Ascending aorta (tissue), 2 donors: ENCODE measurements at regions not wholly inside any gene's neighbourhood (a gene's known extent, or its start where the extent isn't known, plus 50 kb on each side); places are given as distances from the start of the nearest gene placed in this dataset.

ENCODE experiments used
- DNase-seq, 2 donors: peaks; one replicate each; pipeline ENCODE4 v3.0.0-alpha.2; 2019; ENCODE audit warnings: low spot score in 2 of 2
- H3K27ac ChIP-seq, 2 donors: fragments of 200-600 bp; sonication (generic); one replicate each; pipeline ENCODE4 v1.5.1; 2016 to 2017; ENCODE audit warnings: mild to moderate bottlenecking in 1 of 2
- H3K27me3 ChIP-seq: fragments of 200-600 bp; sonication (generic); one replicate; pipeline ENCODE4 v1.5.1; 2017
- H3K36me3 ChIP-seq, 2 donors: fragments of 200-600 bp; sonication (generic); one replicate each; pipeline ENCODE4 v1.5.1; 2016
- H3K4me1 ChIP-seq, 2 donors: fragments of 200-600 bp; sonication (generic); one replicate each; pipeline ENCODE4 v1.5.1; 2016 to 2017; ENCODE audit warnings: mild to moderate bottlenecking in 1 of 2
- H3K4me3 ChIP-seq, 2 donors: fragments of 200-600 bp; sonication (generic); one replicate each; pipeline ENCODE4 v1.5.1; 2016 to 2017; ENCODE audit warnings: mild to moderate bottlenecking in 1 of 2
- H3K9me3 ChIP-seq, 2 donors: fragments of 200-600 bp; sonication (generic); one replicate each; pipeline ENCODE4 v1.5.1; 2016
- CTCF ChIP-seq, 3 experiments: fragments of 200-600 bp in 2 of 3; fragments of 450-650 bp in 1 of 3; sonication (generic) in 2 of 3; IDR thresholded peaks; one replicate each; pipeline ENCODE4 v1.5.1; 2016 to 2019; ENCODE audit warnings: antibody characterized with exemption in 3 of 3, mild to moderate bottlenecking in 1 of 3, moderate library complexity in 1 of 3
- intact Hi-C: fragments of 100-400 bp; cut with DNase I; formaldehyde crosslinking; loops from one replicate; pipeline ENCODE4 v1.15.1; 2023

- no peak for TF ChIP-seq CTCF (IDR thresholded peaks at IDR 0.05)
- intact Hi-C loops: no loop called here
- no peaks in the 10 kb centered on the region for H3K4me1 ChIP-seq
- H3K4me3 ChIP-seq: no peak overlapping the region
- no peaks in the 10 kb centered on the region for H3K27me3 ChIP-seq
- H3K36me3 ChIP-seq: no peaks in the 10 kb centered on the region
- H3K9me3 ChIP-seq: no peaks in the 10 kb centered on the region
- H3K27ac ChIP-seq: no peak overlapping the region
- DNase-seq: no peak
Observed at GRCh38 chr2:80852079-80852807, 547.7 kb upstream of the LRRTM1 start.

- DNase-seq: no peak
- H3K27me3 ChIP-seq: no peaks in the 10 kb centered on the region
- H3K36me3 ChIP-seq: no peaks in the 10 kb centered on the region
- H3K9me3 ChIP-seq: no peaks in the 10 kb centered on the region
- H3K4me3 ChIP-seq: no peak overlapping the region
- intact Hi-C loops: no loop called here
- H3K4me1 ChIP-seq: no peaks in the 10 kb centered on the region
- TF ChIP-seq CTCF (IDR thresholded peaks at IDR 0.05): no peak
- H3K27ac ChIP-seq: no peak overlapping the region
Observed at GRCh38 chr2:80830891-80831290, 526.3 kb upstream of the LRRTM1 start.

GRCh38 chr2:80822999-80823398, 518.4 kb upstream of the LRRTM1 start:
- Histone ChIP-seq H3K27ac (no peak overlapping the region), H3K9me3 (no peaks in the 10 kb centered on the region), H3K4me3 (no peak overlapping the region), H3K4me1 (no peaks in the 10 kb centered on the region), H3K36me3 (no peaks in the 10 kb centered on the region), H3K27me3 (no peaks in the 10 kb centered on the region)
- no peak for TF ChIP-seq CTCF (IDR thresholded peaks at IDR 0.05)
- intact Hi-C loops: no loop called here
- no peak for DNase-seq

GRCh38 chr2:80815259-80815658, 510.7 kb upstream of the LRRTM1 start:
- no peak for DNase-seq
- H3K27ac ChIP-seq: no peak overlapping the region
- intact Hi-C loops: no loop called here
- H3K4me3 ChIP-seq: no peak overlapping the region
- H3K9me3 ChIP-seq: no peaks in the 10 kb centered on the region
- no peak for TF ChIP-seq CTCF (IDR thresholded peaks at IDR 0.05)
- no peaks in the 10 kb centered on the region for H3K4me1 ChIP-seq
- no peaks in the 10 kb centered on the region for H3K27me3 ChIP-seq
- no peaks in the 10 kb centered on the region for H3K36me3 ChIP-seq

- Histone ChIP-seq H3K36me3 (no peaks in the 10 kb centered on the region), H3K4me3 (no peak overlapping the region), H3K4me1 (no peaks in the 10 kb centered on the region), H3K27me3 (no peaks in the 10 kb centered on the region), H3K27ac (no peak overlapping the region), H3K9me3 (no peaks in the 10 kb centered on the region)
- no peak for DNase-seq
- intact Hi-C loops: no loop called here
- no peak for TF ChIP-seq CTCF (IDR thresholded peaks at IDR 0.05)
Observed at GRCh38 chr2:80786584-80786983, 482.0 kb upstream of the LRRTM1 start.

GRCh38 chr2:80778704-80779103, 474.2 kb upstream of the LRRTM1 start:
- Histone ChIP-seq H3K36me3 (no peaks in the 10 kb centered on the region), H3K4me3 (no peak overlapping the region), H3K4me1 (no peaks in the 10 kb centered on the region), H3K9me3 (no peaks in the 10 kb centered on the region), H3K27ac (no peak overlapping the region), H3K27me3 (no peaks in the 10 kb centered on the region)
- intact Hi-C loops: no loop called here
- DNase-seq: no peak
- no peak for TF ChIP-seq CTCF (IDR thresholded peaks at IDR 0.05)
